C4-2B (cell line): ENCODE measurements at regions not wholly inside any gene's neighbourhood (a gene's known extent, or its start where the extent isn't known, plus 50 kb on each side); places are given as distances from the start of the nearest gene placed in this dataset.

ENCODE experiments used
- ZFX ChIP-seq: fragments of 450-650 bp; IDR thresholded peaks from 2 replicates; pipeline ENCODE4 v1.6.1; 2017
- TF ChIP-seq, protein P1 (sequence below): fragments of 450-650 bp; conservative IDR thresholded peaks from 2 replicates; pipeline ENCODE4 v1.5.1; 2017; ENCODE audit warnings: mild to moderate bottlenecking

DNA sequence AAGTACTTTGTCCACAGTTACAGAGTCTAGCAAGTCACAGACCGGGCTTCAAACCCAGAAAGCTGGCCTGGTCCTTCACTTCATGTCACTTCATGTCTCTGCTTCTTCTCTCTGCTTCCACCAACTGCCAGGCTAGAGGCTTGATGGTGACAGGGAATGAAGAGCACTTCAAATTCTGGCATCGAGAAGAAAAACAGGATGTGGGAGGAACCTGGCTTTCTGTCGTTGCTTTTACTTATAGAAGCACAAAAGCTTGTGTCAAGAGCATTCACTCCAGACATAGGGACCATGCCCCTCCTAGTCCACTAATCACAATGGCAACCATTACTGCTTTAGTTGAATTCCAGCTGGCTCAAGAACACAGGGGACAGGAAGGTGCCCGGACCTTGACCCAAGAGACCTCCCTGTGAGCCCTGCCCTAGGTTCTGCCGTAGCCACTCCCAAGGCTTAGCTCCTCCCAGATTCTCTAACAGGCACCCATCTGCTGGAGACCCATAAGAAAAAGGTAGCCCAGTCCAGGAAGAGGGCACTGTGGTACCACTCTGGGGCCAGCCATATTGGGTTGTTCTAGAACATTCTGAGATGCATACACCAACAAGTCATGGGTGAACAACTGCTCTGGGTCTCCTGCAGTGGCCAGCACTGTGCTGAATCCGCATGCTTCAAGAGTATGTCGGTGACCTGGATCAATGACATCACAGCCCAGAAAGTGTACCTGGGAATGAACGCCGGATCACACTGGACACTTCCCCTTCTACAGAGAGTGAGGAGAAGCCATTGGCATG is 181.8 kb downstream of the C16orf95 start:
- TF ChIP-seq, protein P1, sequence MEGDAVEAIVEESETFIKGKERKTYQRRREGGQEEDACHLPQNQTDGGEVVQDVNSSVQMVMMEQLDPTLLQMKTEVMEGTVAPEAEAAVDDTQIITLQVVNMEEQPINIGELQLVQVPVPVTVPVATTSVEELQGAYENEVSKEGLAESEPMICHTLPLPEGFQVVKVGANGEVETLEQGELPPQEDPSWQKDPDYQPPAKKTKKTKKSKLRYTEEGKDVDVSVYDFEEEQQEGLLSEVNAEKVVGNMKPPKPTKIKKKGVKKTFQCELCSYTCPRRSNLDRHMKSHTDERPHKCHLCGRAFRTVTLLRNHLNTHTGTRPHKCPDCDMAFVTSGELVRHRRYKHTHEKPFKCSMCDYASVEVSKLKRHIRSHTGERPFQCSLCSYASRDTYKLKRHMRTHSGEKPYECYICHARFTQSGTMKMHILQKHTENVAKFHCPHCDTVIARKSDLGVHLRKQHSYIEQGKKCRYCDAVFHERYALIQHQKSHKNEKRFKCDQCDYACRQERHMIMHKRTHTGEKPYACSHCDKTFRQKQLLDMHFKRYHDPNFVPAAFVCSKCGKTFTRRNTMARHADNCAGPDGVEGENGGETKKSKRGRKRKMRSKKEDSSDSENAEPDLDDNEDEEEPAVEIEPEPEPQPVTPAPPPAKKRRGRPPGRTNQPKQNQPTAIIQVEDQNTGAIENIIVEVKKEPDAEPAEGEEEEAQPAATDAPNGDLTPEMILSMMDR = no peak
- no peak for TF ChIP-seq ZFX
